ENCODE measurements at regions not wholly inside any gene's neighbourhood (a gene's known extent, or its start where the extent isn't known, plus 50 kb on each side); places are given as distances from the start of the nearest gene placed in this dataset.

- no peak overlapping the region for H3K27ac Mint-ChIP-seq
- no peaks in the 10 kb centered on the region for H3K36me3 Mint-ChIP-seq
- TF ChIP-seq CTCF (conservative IDR thresholded peaks at IDR 0.05), result no peak
- no peaks in the 10 kb centered on the region for H3K4me1 Mint-ChIP-seq (ENCODE audit: unreplicated experiment)
- H3K9me3 Mint-ChIP-seq, result peaks cover 8% of the 10 kb centered on the region
- no peaks in the 10 kb centered on the region for H3K27me3 Mint-ChIP-seq
- no peak overlapping the region for H3K4me3 Mint-ChIP-seq
- DNase-seq (ENCODE audit: extremely low spot score, unreplicated experiment), result no peak
These were observed 136.3 kb upstream of the PLEKHG7 start for GRCh38 chr12:92566448-92567019.

- H3K4me3 Mint-ChIP-seq, result no peak overlapping the region
- H3K27ac Mint-ChIP-seq, result no peak overlapping the region
- TF ChIP-seq CTCF (conservative IDR thresholded peaks at IDR 0.05), result no peak
These were observed 139.0 kb upstream of the PLEKHG7 start for GRCh38 chr12:92563819-92564218.

GRCh38 chr12:92562063-92562734 lies 140.6 kb upstream of the PLEKHG7 start:
- Mint-ChIP-seq H3K27me3 (no peaks in the 10 kb centered on the region), H3K36me3 (no peaks in the 10 kb centered on the region), H3K4me1 (ENCODE audit: unreplicated experiment) (peaks cover 6% of the 10 kb centered on the region), H3K9me3 (peaks cover 4% of the 10 kb centered on the region), H3K4me3 (no peak overlapping the region), H3K27ac (no peak overlapping the region)
- TF ChIP-seq CTCF (conservative IDR thresholded peaks at IDR 0.05), result no peak
- DNase-seq (ENCODE audit: extremely low spot score, unreplicated experiment), result no peak

More at GRCh38 chr12:92563819-92564218, 139.0 kb upstream of the PLEKHG7 start:
- Mint-ChIP-seq H3K36me3 (no peaks in the 10 kb centered on the region), H3K27me3 (no peaks in the 10 kb centered on the region), H3K4me1 (ENCODE audit: unreplicated experiment) (no peaks in the 10 kb centered on the region), H3K9me3 (peaks cover 8% of the 10 kb centered on the region)
- DNase-seq (ENCODE audit: extremely low spot score, unreplicated experiment), result no peak

GRCh38 chr12:92561543-92561899 lies 141.3 kb upstream of the PLEKHG7 start:
- no peak for TF ChIP-seq CTCF (conservative IDR thresholded peaks at IDR 0.05)
- Mint-ChIP-seq H3K4me3 (no peak overlapping the region), H3K27ac (no peak overlapping the region), H3K9me3 (no peaks in the 10 kb centered on the region), H3K4me1 (ENCODE audit: unreplicated experiment) (peaks cover 6% of the 10 kb centered on the region), H3K36me3 (no peaks in the 10 kb centered on the region), H3K27me3 (no peaks in the 10 kb centered on the region)
- no peak for DNase-seq (ENCODE audit: extremely low spot score, unreplicated experiment)

- H3K9me3 Mint-ChIP-seq, result no peaks in the 10 kb centered on the region
- no peak for TF ChIP-seq CTCF (conservative IDR thresholded peaks at IDR 0.05)
- H3K36me3 Mint-ChIP-seq, result no peaks in the 10 kb centered on the region
- no peaks in the 10 kb centered on the region for H3K27me3 Mint-ChIP-seq
- no peak overlapping the region for H3K4me3 Mint-ChIP-seq
- no peak for DNase-seq (ENCODE audit: extremely low spot score, unreplicated experiment)
- peaks cover 6% of the 10 kb centered on the region for H3K4me1 Mint-ChIP-seq (ENCODE audit: unreplicated experiment)
- H3K27ac Mint-ChIP-seq, result no peak overlapping the region
These were observed 141.9 kb upstream of the PLEKHG7 start for GRCh38 chr12:92560713-92561542.

Measured in type B pancreatic cell (in vitro differentiated cells).